Nephron progenitor cell (in vitro differentiated cells): ENCODE measurements at regions not wholly inside any gene's neighbourhood (a gene's known extent, or its start where the extent isn't known, plus 50 kb on each side); places are given as distances from the start of the nearest gene placed in this dataset.

ENCODE experiments used
- DNase-seq: peaks from one replicate; pipeline ENCODE4 v3.0.0; 2021
- H3K27ac Mint-ChIP-seq: 2 replicates; pipeline ENCODE4 v1.8.0; 2021; ENCODE audit warnings: mild to moderate bottlenecking, moderate library complexity, mixed read lengths
- H3K27me3 Mint-ChIP-seq: 2 replicates; pipeline ENCODE4 v1.8.0; 2021; ENCODE audit warnings: mild to moderate bottlenecking, low read depth, mixed read lengths; ENCODE audit not compliant: poor library complexity
- H3K36me3 Mint-ChIP-seq: 2 replicates; pipeline ENCODE4 v1.8.0; 2021; ENCODE audit warnings: low read depth, mixed read lengths
- H3K4me1 Mint-ChIP-seq: 2 replicates; pipeline ENCODE4 v1.8.0; 2021; ENCODE audit warnings: mixed read lengths
- H3K4me3 Mint-ChIP-seq: 2 replicates; pipeline ENCODE4 v1.8.0; 2021; ENCODE audit warnings: mild to moderate bottlenecking, moderate library complexity, mixed read lengths
- H3K9me3 Mint-ChIP-seq: 2 replicates; pipeline ENCODE4 v1.8.0; 2021; ENCODE audit warnings: mild to moderate bottlenecking, moderate library complexity, mixed read lengths
- CTCF ChIP-seq: fragments of 200-600 bp; sonication (generic); IDR thresholded peaks from 2 replicates; pipeline ENCODE4 v1.5.0; 2021; ENCODE audit warnings: antibody characterized with exemption

GRCh38 chr5:165576678-165577275 is 2071.4 kb downstream of the MAT2B start:
- H3K4me3 Mint-ChIP-seq: no peak overlapping the region
- DNase-seq: no peak
- no peak for TF ChIP-seq CTCF
- no peaks in the 10 kb centered on the region for H3K36me3 Mint-ChIP-seq
- H3K9me3 Mint-ChIP-seq: no peaks in the 10 kb centered on the region
- H3K4me1 Mint-ChIP-seq: no peaks in the 10 kb centered on the region
- H3K27ac Mint-ChIP-seq: no peak overlapping the region
- no peaks in the 10 kb centered on the region for H3K27me3 Mint-ChIP-seq

DNA sequence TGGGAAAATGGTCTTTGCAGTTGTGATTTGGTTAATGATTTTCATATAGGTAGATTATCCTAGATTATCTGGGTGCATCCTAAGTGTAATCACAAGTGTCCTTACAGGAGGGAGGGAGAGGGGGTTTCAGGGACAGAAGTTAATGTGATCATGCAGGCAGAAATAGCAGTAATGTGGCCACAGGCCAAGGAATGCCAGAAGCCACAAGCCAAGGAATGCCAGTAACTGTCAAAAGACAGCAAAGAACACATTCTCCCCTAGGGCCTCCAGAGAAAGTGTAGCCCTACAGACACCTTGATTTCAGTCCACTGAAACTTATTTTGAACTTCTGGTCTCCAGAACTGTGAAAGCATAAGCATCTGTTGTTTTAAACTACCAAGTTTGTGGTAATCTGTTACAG is 2074.5 kb downstream of the MAT2B start:
- H3K4me1 Mint-ChIP-seq: no peaks in the 10 kb centered on the region
- H3K36me3 Mint-ChIP-seq: no peaks in the 10 kb centered on the region
- H3K4me3 Mint-ChIP-seq: no peak overlapping the region
- no peaks in the 10 kb centered on the region for H3K27me3 Mint-ChIP-seq
- no peak for TF ChIP-seq CTCF
- H3K9me3 Mint-ChIP-seq: no peaks in the 10 kb centered on the region
- DNase-seq: no peak
- no peak overlapping the region for H3K27ac Mint-ChIP-seq

DNA sequence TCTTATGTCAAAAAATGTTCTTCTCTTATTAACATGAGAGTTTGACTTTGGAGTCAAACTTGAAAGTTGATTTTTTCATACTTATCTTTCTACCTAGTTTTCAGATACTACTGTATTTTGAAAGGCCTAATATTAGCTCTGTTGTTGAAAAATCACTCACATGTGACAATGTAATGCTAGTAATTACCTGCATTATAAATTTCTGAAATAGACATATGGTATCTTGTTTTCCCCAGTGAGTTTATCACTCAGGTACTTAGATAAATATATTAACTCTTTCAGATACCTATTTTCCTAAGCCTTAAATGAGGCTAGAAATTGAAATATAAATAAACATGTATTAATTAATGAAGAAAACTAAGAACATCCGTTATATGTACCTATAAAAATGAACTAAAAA is 2089.3 kb downstream of the MAT2B start:
- DNase-seq: no peak
- H3K9me3 Mint-ChIP-seq: no peaks in the 10 kb centered on the region
- TF ChIP-seq CTCF: no peak
- H3K36me3 Mint-ChIP-seq: no peaks in the 10 kb centered on the region
- peaks cover 2% of the 10 kb centered on the region for H3K27me3 Mint-ChIP-seq
- no peak overlapping the region for H3K4me3 Mint-ChIP-seq
- no peak overlapping the region for H3K27ac Mint-ChIP-seq
- H3K4me1 Mint-ChIP-seq: no peaks in the 10 kb centered on the region

- no peak for TF ChIP-seq CTCF
- Mint-ChIP-seq H3K27me3 (peaks cover 2% of the 10 kb centered on the region), H3K4me3 (no peak overlapping the region), H3K36me3 (no peaks in the 10 kb centered on the region), H3K27ac (no peak overlapping the region), H3K4me1 (no peaks in the 10 kb centered on the region), H3K9me3 (peaks cover 3% of the 10 kb centered on the region)
- no peak for DNase-seq
These were observed 2097.1 kb downstream of the MAT2B start for GRCh38 chr5:165602529-165602928.

GRCh38 chr5:165607026-165607425 is 2101.6 kb downstream of the MAT2B start:
- Mint-ChIP-seq H3K27me3 (no peaks in the 10 kb centered on the region), H3K36me3 (no peaks in the 10 kb centered on the region), H3K4me1 (no peaks in the 10 kb centered on the region), H3K27ac (no peak overlapping the region), H3K9me3 (peaks cover 3% of the 10 kb centered on the region), H3K4me3 (no peak overlapping the region)
- no peak for TF ChIP-seq CTCF
- no peak for DNase-seq

DNA sequence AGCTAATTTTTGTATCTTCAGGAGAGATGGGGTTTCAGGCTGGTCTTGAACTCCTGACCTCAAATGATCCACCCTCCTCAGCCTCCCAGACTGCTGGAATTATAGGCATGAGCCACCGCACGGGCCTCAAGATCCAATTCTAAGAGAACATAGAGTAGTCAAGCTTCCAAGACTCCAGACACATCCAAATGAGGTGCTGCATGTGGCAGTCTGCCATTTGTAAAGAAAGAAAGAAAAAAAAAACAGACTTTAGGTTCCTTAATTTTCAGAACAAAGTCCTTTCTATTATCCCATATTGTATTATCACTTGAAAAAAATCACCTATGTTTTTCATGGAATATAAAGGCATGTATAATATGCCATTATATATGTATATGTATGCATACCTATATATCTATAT is 2104.5 kb downstream of the MAT2B start:
- Mint-ChIP-seq H3K27me3 (no peaks in the 10 kb centered on the region), H3K36me3 (no peaks in the 10 kb centered on the region), H3K27ac (no peak overlapping the region), H3K4me3 (no peak overlapping the region), H3K4me1 (no peaks in the 10 kb centered on the region), H3K9me3 (peaks cover 3% of the 10 kb centered on the region)
- TF ChIP-seq CTCF: no peak
- DNase-seq: no peak
